ENCODE measurements at regions not wholly inside any gene's neighbourhood (a gene's known extent, or its start where the extent isn't known, plus 50 kb on each side); places are given as distances from the start of the nearest gene placed in this dataset.

DNA sequence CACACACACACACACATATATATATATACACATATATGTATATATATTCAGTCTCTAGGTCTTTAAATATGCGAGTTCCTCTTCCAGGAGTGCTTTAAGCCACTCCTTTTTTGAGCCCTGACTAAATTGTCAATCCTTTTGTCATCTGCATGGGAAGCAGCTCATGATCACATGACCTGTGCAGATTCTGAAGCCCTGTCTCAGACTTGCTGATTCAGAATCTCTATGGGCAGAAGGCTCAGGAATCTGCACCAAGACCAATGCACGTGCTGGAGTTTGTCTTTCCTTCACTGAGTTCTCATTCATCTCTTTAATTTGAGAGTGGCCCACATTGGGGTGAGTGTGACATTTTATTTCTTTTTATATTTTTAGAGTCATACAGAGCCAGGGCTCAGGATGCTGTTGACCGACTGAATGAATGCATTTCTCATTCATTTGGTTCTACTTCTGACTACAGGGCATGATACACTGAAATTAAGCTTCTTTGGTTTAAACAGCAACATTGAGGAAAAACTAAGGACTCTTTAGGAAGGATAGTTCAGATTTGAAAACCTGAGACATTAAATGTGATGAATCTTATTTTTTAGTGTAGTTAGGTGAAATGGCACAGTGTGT, 307.5 kb downstream of the EDEM1 start:
- TF ChIP-seq, protein P1, sequence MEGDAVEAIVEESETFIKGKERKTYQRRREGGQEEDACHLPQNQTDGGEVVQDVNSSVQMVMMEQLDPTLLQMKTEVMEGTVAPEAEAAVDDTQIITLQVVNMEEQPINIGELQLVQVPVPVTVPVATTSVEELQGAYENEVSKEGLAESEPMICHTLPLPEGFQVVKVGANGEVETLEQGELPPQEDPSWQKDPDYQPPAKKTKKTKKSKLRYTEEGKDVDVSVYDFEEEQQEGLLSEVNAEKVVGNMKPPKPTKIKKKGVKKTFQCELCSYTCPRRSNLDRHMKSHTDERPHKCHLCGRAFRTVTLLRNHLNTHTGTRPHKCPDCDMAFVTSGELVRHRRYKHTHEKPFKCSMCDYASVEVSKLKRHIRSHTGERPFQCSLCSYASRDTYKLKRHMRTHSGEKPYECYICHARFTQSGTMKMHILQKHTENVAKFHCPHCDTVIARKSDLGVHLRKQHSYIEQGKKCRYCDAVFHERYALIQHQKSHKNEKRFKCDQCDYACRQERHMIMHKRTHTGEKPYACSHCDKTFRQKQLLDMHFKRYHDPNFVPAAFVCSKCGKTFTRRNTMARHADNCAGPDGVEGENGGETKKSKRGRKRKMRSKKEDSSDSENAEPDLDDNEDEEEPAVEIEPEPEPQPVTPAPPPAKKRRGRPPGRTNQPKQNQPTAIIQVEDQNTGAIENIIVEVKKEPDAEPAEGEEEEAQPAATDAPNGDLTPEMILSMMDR (IDR thresholded peaks at IDR 0.05; ENCODE audit: insufficient read depth, low read length), result no peak
- no peak for DNase-seq (ENCODE audit: low read depth)
- no peak overlapping the region for H3K4me3 ChIP-seq (ENCODE audit: low read depth, low read length)

DNA sequence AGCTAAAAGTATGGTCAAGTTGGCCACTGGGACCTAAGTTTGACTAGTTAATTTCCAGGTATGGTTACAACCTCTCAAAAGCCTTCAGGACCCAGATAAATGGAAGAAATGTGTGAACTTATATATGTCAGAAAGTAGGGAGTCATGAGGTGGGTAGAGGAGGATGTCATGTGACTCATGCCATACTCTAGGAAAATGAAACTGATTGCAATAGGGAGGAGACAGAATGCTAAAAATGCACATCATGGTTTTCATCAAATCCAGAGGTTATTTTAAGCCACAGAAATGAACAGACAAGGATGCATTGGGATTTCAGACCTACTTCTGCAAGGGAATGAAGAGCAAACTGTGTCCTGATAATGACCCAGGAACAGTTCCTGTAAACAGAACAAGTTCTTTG, 310.0 kb downstream of the EDEM1 start:
- no peak for DNase-seq (ENCODE audit: low read depth)
- TF ChIP-seq, protein P1 (IDR thresholded peaks at IDR 0.05; ENCODE audit: insufficient read depth, low read length), result no peak
- no peak overlapping the region for H3K4me3 ChIP-seq (ENCODE audit: low read depth, low read length)

DNA sequence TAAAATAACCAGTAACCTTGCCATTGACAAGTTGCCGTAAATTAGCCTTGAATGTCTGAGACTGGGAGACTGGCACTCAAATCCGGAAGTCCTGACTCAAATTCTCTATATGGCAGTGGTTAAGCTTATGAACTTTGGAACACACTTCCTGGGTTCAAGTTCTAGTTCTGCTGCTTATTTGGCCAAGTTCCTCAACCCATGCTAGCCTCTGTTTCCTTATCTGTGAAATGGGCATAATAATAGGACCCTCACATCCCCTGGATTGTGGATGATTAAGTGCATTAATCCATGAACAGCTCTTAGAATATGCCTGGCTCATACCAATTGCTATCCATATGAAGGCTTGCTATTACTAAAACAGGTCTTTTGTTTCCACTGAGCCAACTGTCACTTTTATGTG, 311.5 kb downstream of the EDEM1 start:
- no peak for DNase-seq (ENCODE audit: low read depth)
- H3K4me3 ChIP-seq (ENCODE audit: low read depth, low read length), result no peak overlapping the region

DNA sequence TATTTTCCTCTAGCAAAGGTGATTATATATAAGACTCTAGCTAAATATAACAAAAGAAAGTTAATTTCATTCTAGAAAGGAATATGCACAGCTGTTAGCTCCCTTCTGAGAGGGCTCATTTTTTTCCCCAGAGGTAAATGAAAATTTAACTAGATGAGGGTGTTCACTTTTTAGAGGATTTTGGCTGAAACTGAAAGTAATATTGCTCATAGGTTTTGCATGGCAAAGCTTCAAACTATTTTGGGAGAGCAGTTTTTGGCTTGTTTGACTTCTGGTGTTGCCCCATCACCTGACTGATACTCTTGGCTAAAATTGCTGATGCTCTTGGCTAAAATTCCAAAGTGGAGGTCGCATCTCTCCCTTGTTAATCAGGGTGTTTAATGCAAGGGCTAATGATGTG, 311.9 kb downstream of the EDEM1 start:
- TF ChIP-seq, protein P1 (IDR thresholded peaks at IDR 0.05; ENCODE audit: insufficient read depth, low read length), result no peak
- no peak overlapping the region for H3K4me3 ChIP-seq (ENCODE audit: low read depth, low read length)
- no peak for DNase-seq (ENCODE audit: low read depth)

More for the DNA sequence above, 311.5 kb downstream of the EDEM1 start:
- TF ChIP-seq, protein P1 (IDR thresholded peaks at IDR 0.05; ENCODE audit: insufficient read depth, low read length), result no peak

DNA sequence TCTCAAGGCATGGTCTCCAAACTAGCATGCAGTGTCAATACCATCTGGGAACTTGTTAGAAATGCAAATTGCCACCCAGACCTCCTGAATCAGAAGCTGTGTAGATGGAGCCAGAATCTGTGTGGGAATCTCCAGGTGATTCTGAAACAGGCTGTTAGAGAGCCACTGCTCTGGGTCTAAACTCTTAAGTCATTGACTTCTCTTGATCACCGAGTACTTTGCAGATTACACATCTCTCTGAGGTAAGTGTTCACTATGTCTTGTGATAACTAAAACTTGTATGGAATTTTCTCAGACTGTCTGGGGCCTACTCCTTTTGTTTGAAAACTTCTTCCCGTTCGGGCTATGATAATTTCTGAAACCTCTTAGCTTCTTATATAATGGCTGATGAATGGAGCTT, 315.6 kb downstream of the EDEM1 start:
- TF ChIP-seq, protein P1 (IDR thresholded peaks at IDR 0.05; ENCODE audit: insufficient read depth, low read length), result no peak
- no peak for DNase-seq (ENCODE audit: low read depth)
- H3K4me3 ChIP-seq (ENCODE audit: low read depth, low read length), result no peak overlapping the region

DNA sequence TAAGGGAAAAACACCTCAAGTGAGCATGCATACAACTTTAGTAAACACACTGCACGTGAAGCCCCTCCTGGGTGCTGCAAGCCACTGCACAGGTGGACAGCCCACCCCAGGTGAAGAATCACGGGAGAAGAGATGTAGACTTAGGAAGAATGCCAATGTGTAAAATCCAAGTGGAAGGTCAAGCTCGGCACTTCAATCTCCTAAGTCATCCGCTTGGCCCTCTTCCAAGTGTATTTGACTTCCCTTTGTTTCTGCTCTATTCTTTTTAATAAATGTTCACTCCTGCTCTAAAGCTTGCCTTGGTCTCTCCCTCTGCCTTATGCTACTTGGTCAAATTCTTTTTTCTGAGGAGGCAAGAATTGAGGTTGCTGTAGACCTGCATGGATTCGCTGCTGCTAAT, 316.6 kb downstream of the EDEM1 start:
- TF ChIP-seq, protein P1 (IDR thresholded peaks at IDR 0.05; ENCODE audit: insufficient read depth, low read length), result no peak
- no peak for DNase-seq (ENCODE audit: low read depth)
- no peak overlapping the region for H3K4me3 ChIP-seq (ENCODE audit: low read depth, low read length)

DNA sequence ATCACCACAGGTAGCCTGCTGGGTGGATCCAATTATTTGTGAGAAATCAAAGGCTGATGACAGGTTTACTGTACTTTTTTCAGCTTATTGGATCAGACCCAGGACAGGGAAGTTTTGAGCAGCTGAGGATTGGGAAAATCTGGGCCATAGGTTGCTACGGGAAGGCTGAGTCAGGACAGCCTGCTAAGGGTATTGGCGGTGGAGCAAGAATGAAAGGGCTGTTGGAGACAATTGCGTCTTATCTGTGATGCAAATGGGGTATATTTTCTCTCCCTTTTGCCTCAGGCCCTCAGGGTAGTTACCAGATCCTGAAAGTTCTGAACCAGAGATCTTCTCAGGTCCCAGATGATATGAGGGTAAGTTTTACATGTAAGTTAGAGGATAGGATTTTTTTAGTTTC, 317.7 kb downstream of the EDEM1 start:
- no peak overlapping the region for H3K4me3 ChIP-seq (ENCODE audit: low read depth, low read length)
- DNase-seq (ENCODE audit: low read depth), result no peak
- TF ChIP-seq, protein P1 (IDR thresholded peaks at IDR 0.05; ENCODE audit: insufficient read depth, low read length), result no peak
